ENCODE measurements at regions not wholly inside any gene's neighbourhood (a gene's known extent, or its start where the extent isn't known, plus 50 kb on each side); places are given as distances from the start of the nearest gene placed in this dataset.

DNA sequence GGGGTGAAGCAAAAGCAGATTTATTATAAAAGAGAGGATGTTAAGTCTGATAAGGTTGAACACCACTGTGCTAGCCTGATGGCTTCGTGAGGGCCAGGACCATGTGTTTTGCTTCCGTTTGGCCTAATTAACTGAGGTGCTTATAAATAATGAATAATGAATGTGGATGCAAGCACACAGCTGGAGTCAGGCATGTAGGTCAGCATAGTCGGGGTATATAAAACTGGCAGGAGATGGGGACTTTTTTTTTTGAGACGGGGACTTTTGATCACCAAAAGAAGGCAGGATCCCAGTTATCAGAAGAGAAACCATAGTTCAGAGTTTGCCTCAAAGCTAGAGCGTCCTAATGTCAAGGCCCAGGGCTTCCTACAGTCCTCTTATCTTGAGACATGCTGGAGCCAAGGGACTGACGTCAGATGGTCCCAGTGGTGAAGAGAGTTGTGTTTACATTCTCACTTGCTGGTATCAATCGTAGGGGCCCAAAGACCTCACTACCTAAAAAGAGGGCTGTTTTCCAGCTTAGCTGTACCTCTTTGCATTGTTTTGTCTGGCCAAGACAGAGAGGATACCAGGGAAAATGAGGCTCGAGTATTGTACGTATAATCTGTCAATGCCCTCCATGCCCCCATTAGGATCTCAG lies 50.4 kb downstream of the RTL9 start:
- POLR2A ChIA-PET: no interaction called here
- dilution Hi-C loops (cut with MboI; ENCODE audit: extremely low pct_ligation_motif_present, low sequenced_read_pairs): no loop called here
- TF ChIP-seq MYC (IDR thresholded peaks at IDR 0.05; ENCODE audit: low read depth, low read length) (no peak), MAX (IDR thresholded peaks at IDR 0.05; ENCODE audit: insufficient read depth, insufficient read length) (no peak), FOS (IDR thresholded peaks at IDR 0.05; ENCODE audit: borderline replicate concordance, insufficient read depth, low read length) (no peak), JUN (IDR thresholded peaks at IDR 0.05; ENCODE audit: borderline replicate concordance, insufficient read depth, insufficient read length, low read depth) (no peak), POLR2AphosphoS5 (IDR thresholded peaks at IDR 0.05; ENCODE audit: insufficient read depth, low read depth, low read length) (no peak), GATA2 (IDR thresholded peaks at IDR 0.05; ENCODE audit: insufficient read depth, insufficient read length, low read depth, low read length) (no peak), CTCF (IDR thresholded peaks at IDR 0.05; ENCODE audit: extremely low read depth in 1 of 2, insufficient read depth in 1 of 2, low read depth in 1 of 2, low read length in 2 of 2) (no peak), POLR2A (IDR thresholded peaks at IDR 0.05; ENCODE audit: low read depth, low read length) (no peak), EZH2 (IDR thresholded peaks at IDR 0.05; ENCODE audit: borderline replicate concordance, low read depth, low read length, severe bottlenecking) (no peak)
- Histone ChIP-seq H3K27me3 (ENCODE audit: control insufficient read depth in 2 of 2, insufficient read depth in 2 of 2, low read length in 2 of 2) (no peaks in the 10 kb centered on the region), H3K27ac (ENCODE audit: insufficient read depth, low read depth, low read length) (peak overlapping the region; percentile 24), H2AFZ (ENCODE audit: low read depth, low read length) (no peak overlapping the region), H3K4me1 (ENCODE audit: control insufficient read depth, extremely low read depth, insufficient read depth, low read length) (peaks cover 7% of the 10 kb centered on the region), H3K36me3 (ENCODE audit: control insufficient read depth in 2 of 2, extremely low read depth in 1 of 2, insufficient read depth in 2 of 2, low read length in 2 of 2) (no peaks in the 10 kb centered on the region), H3K4me2 (ENCODE audit: insufficient read depth, low read length) (no peak overlapping the region), H3K79me2 (ENCODE audit: control insufficient read depth, insufficient read depth, low read length) (no peaks in the 10 kb centered on the region), H3K9me1 (replicated peaks; ENCODE audit: control insufficient read depth, extremely low read depth, insufficient read depth, low read length) (no peaks in the 10 kb centered on the region), H3K9ac (replicated peaks; ENCODE audit: extremely low read depth, insufficient read depth, low read length) (no peak overlapping the region), H3K4me3 (replicated peaks in 1 of 3; ENCODE audit: insufficient read depth in 1 of 3, low read depth in 1 of 3, low read length in 3 of 3) (no peak overlapping the region), H3K9me3 (replicated peaks; ENCODE audit: control insufficient read depth, insufficient read depth, low read length) (no peaks in the 10 kb centered on the region), H4K20me1 (replicated peaks; ENCODE audit: control insufficient read depth, extremely low read depth, insufficient read depth, low read length) (no peaks in the 10 kb centered on the region)
- DNase-seq (ENCODE audit: low read depth, low spot score): peak; percentile 1
- peak; percentile 80 for FAIRE-seq
- BruUV-seq (replicated peaks): no TSS peak
- intact Hi-C loops (cut with micrococcal nuclease): loop anchor here (1.0 to 2.0 kb wide), 3 partner anchors 90 to 253 kb away; partner anchors contain the start of gene AMMECR1
- CTCF ChIA-PET: interaction anchor here (0.7 to 11.3 kb wide), 5 partner anchors 10 to 263 kb away, joined by 3 to 286 read pairs (median 15); no protein-coding TSS in a partner anchor
